PC-9 (cell line): ENCODE measurements at regions not wholly inside any gene's neighbourhood (a gene's known extent, or its start where the extent isn't known, plus 50 kb on each side); places are given as distances from the start of the nearest gene placed in this dataset.

Source experiments
- CTCF ChIP-seq: fragments of 200-600 bp; sonication (generic); conservative IDR thresholded peaks from 2 replicates; pipeline ENCODE4 v1.6.1; 2017; ENCODE audit warnings: mixed run types, antibody characterized with exemption, mild to moderate bottlenecking, moderate library complexity
- EZH2 ChIP-seq: fragments of 200-600 bp; sonication (generic); IDR thresholded peaks from 2 replicates; pipeline ENCODE4 v1.8.0; 2017; ENCODE audit warnings: antibody characterized with exemption, low read depth

- TF ChIP-seq CTCF, result no peak
- TF ChIP-seq EZH2, result no peak
These were observed 925.1 kb downstream of the OTOL1 start for GRCh38 chr3:162421721-162422120.
